K562 (cell line): ENCODE measurements at regions not wholly inside any gene's neighbourhood (a gene's known extent, or its start where the extent isn't known, plus 50 kb on each side); places are given as distances from the start of the nearest gene placed in this dataset.

Experiments used
- ATAC-seq: fragments of 200-7000 bp; cut with Tn5 transposase; 3 replicates; pipeline ENCODE4 v1.9.1; 2020; ENCODE audit warnings: moderate library complexity
- BruUV-seq: library from RNA; stranded (reverse); fragments of 400-500 nt; replicated peaks from 2 replicates; lab custom pipeline; 2021; lab: Mats Ljungman, UMichigan
- CTCF ChIA-PET: fragments of 300-600 bp; formaldehyde crosslinking; extraction: SDS; loops from one replicate; lab custom pipeline; 2021; ENCODE audit warnings: low intra/inter-chr PET ratio; lab: Yijun Ruan, JAX
- POLR2A ChIA-PET: fragments of 300-600, 350-650 bp; sonication (Branson Sonifier 250); formaldehyde crosslinking; extraction: SDS; loops from one replicate; lab custom pipeline; 2021; ENCODE audit warnings: antibody characterized with exemption, inconsistent platforms; lab: Yijun Ruan, JAX
- DNase-seq, 4 experiments: peaks; one replicate each; pipeline versions ENCODE4 v3.0.0 to v3.0.0-alpha.2; 2011 to 2018; ENCODE audit warnings: low spot score in 3 of 4, mixed read lengths in 3 of 4; ENCODE audit errors: extremely low read depth in 1 of 4
- FAIRE-seq: peaks from 2 replicates; lab custom pipeline; 2011; peaks lifted over from hg19 to GRCh38; lab: Jason Lieb, UNC
- H2AFZ ChIP-seq: 2 replicates; pipeline ENCODE4 v1.6.0; 2011; ENCODE audit warnings: low read depth, low read length, control low read depth, inconsistent platforms
- H3K27ac ChIP-seq: fragments of 200-600 bp; 3 replicates; pipeline ENCODE4 v1.8.0; 2011; ENCODE audit warnings: low read depth, mild to moderate bottlenecking, control low read depth, inconsistent platforms, low read length, moderate library complexity, mixed read lengths; ENCODE audit errors: extremely low read depth
- H3K27me3 ChIP-seq, 2 experiments: fragments of 300-600 bp in 1 of 2; 2 replicates in 1 of 2; 3 replicates in 1 of 2; pipeline versions ENCODE4 v1.6.0 to v1.8.0; 2011; ENCODE audit warnings: inconsistent platforms in 2 of 2, low read length in 2 of 2, mild to moderate bottlenecking in 1 of 2, mixed read lengths in 1 of 2, moderate library complexity in 1 of 2; ENCODE audit not compliant: control insufficient read depth in 2 of 2, insufficient read depth in 2 of 2
- H3K36me3 ChIP-seq: fragments of 300-600 bp; 3 replicates; pipeline ENCODE4 v1.8.0; 2011; ENCODE audit warnings: mild to moderate bottlenecking, low read length, inconsistent platforms; ENCODE audit not compliant: control insufficient read depth, insufficient read depth
- H3K4me1 ChIP-seq, 2 experiments: fragments of 200-600 bp in 1 of 2; replicated peaks in 1 of 2; 2 replicates in 1 of 2; 3 replicates in 1 of 2; pipeline versions ENCODE4 v1.5.1 to v1.8.0; 2011; ENCODE audit warnings: inconsistent platforms in 2 of 2, low read length in 2 of 2, mild to moderate bottlenecking in 1 of 2, mixed read lengths in 1 of 2, moderate library complexity in 1 of 2; ENCODE audit not compliant: control insufficient read depth in 2 of 2, insufficient read depth in 2 of 2
- H3K4me2 ChIP-seq: 2 replicates; pipeline ENCODE4 v1.6.1; 2011; ENCODE audit warnings: low read length, control low read depth, inconsistent platforms, mixed read lengths; ENCODE audit not compliant: insufficient read depth
- H3K4me3 ChIP-seq: fragments of 200-600 bp; sonication (generic), shearing (Covaris generic); 2 replicates; pipeline ENCODE4 v1.5.1; 2016; ENCODE audit warnings: control low read depth, inconsistent platforms
- H3K79me2 ChIP-seq: fragments of 200-600 bp; 3 replicates; pipeline ENCODE4 v1.8.0; 2011; ENCODE audit warnings: low read length, inconsistent platforms; ENCODE audit not compliant: control insufficient read depth, insufficient read depth
- H3K9ac ChIP-seq, 2 experiments: 2 replicates each; pipeline versions ENCODE4 v1.6.0 to v1.6.1; 2011; ENCODE audit warnings: low read depth in 2 of 2, low read length in 2 of 2, control low read depth in 1 of 2, inconsistent platforms in 1 of 2, mild to moderate bottlenecking in 1 of 2, mixed read lengths in 1 of 2; ENCODE audit not compliant: insufficient read depth in 1 of 2
- H3K9me1 ChIP-seq: one replicate; pipeline ENCODE4 v1.6.0; 2011; ENCODE audit warnings: inconsistent platforms, mild to moderate bottlenecking, low read length, moderate library complexity; ENCODE audit not compliant: control insufficient read depth, insufficient read depth
- H3K9me3 ChIP-seq: replicated peaks from 2 replicates; pipeline ENCODE4 v1.5.1; 2011; ENCODE audit warnings: low read depth, low read length, inconsistent platforms; ENCODE audit not compliant: control insufficient read depth, insufficient read depth
- H4K20me1 ChIP-seq: replicated peaks from 2 replicates; pipeline ENCODE4 v1.6.1; 2011; ENCODE audit warnings: low read length, inconsistent platforms, mixed read lengths; ENCODE audit not compliant: control insufficient read depth, insufficient read depth
- C11orf30 ChIP-seq: fragments of 450-650 bp; IDR thresholded peaks from 2 replicates; pipeline ENCODE4 v1.6.1; 2016; ENCODE audit warnings: low read depth, mild to moderate bottlenecking
- CBFA2T3 ChIP-seq: fragments of 450-650 bp; IDR thresholded peaks from 2 replicates; pipeline ENCODE4 v1.6.1; 2017
- CCAR2 ChIP-seq: fragments of 200-400 bp; formaldehyde crosslinking; IDR thresholded peaks from 2 replicates; pipeline ENCODE4 v1.6.1; 2017; ENCODE audit warnings: mild to moderate bottlenecking, low read depth, low read length
- CTBP1 ChIP-seq: fragments of 450-650 bp; IDR thresholded peaks from 2 replicates; pipeline ENCODE4 v1.6.1; 2016; ENCODE audit warnings: borderline replicate concordance
- ESRRB ChIP-seq: fragments of 250-450 bp; sonication (Bioruptor Pico); IDR thresholded peaks from 2 replicates; pipeline ENCODE4 v1.5.0; 2020; ENCODE audit warnings: mild to moderate bottlenecking, moderate library complexity, borderline replicate concordance
- GATAD2B ChIP-seq: fragments of 450-650 bp; IDR thresholded peaks from 2 replicates; pipeline ENCODE4 v1.6.1; 2017; ENCODE audit warnings: mild to moderate bottlenecking, borderline replicate concordance
- IRF2 ChIP-seq: sonication (generic); formaldehyde crosslinking; IDR thresholded peaks from 2 replicates; pipeline ENCODE4 v1.8.1; 2022; ENCODE audit warnings: mild to moderate bottlenecking, missing genetic modification reagents
- KHSRP ChIP-seq: fragments of 450-650 bp; IDR thresholded peaks from 2 replicates; pipeline ENCODE4 v1.6.1; 2017
- KLF10 ChIP-seq: fragments of 250-450 bp; sonication (Bioruptor Pico); IDR thresholded peaks from 2 replicates; pipeline ENCODE4 v1.6.1; 2021; ENCODE audit warnings: matching md5 sums
- NCOA4 ChIP-seq: fragments of 450-650 bp; IDR thresholded peaks from 2 replicates; pipeline ENCODE4 v1.6.1; 2018; ENCODE audit warnings: mild to moderate bottlenecking; ENCODE audit not compliant: partially characterized antibody
- RBBP5 ChIP-seq: fragments of 200-600 bp; sonication (generic); IDR thresholded peaks from 2 replicates; pipeline ENCODE4 v1.6.1; 2012; ENCODE audit warnings: borderline replicate concordance, mild to moderate bottlenecking, low read length, control low read depth, inconsistent platforms; ENCODE audit not compliant: insufficient read depth, poor library complexity, severe bottlenecking
- RBM39 ChIP-seq: fragments of 200-400 bp; formaldehyde crosslinking; optimal IDR thresholded peaks from 2 replicates; pipeline ENCODE3; 2018; ENCODE audit warnings: low read depth, low read length
- SMARCA5 ChIP-seq: fragments of 450-650 bp; IDR thresholded peaks from 2 replicates; pipeline ENCODE4 v1.6.1; 2016
- TGIF2 ChIP-seq: sonication (generic); formaldehyde crosslinking; IDR thresholded peaks from 2 replicates; pipeline ENCODE4 v1.8.1; 2022; ENCODE audit warnings: mild to moderate bottlenecking, missing genetic modification reagents, moderate library complexity
- USF2 ChIP-seq: sonication (generic); formaldehyde crosslinking; IDR thresholded peaks from 2 replicates; pipeline ENCODE4 v1.5.0; 2020; ENCODE audit warnings: missing genetic modification reagents
- ZBTB7A ChIP-seq: IDR thresholded peaks from 2 replicates; pipeline ENCODE4 v1.6.1; 2011; ENCODE audit warnings: low read depth, mild to moderate bottlenecking, low read length, moderate library complexity, borderline replicate concordance; ENCODE audit not compliant: control insufficient read depth
- ZFP91 ChIP-seq: sonication (generic); formaldehyde crosslinking; IDR thresholded peaks from 2 replicates; pipeline ENCODE4 v1.8.0; 2022; ENCODE audit warnings: mild to moderate bottlenecking, missing genetic modification reagents
- WGBS: fragments of 100-300 bp; shearing (Covaris generic); methylation state at CpG from one replicate; pipeline ENCODE4 v1.1.6; 2016; ENCODE audit warnings: low coverage, mixed read lengths; ENCODE audit not compliant: insufficient coverage; ENCODE audit errors: missing lambda C conversion rate; 5-methylcytosine and 5-hydroxymethylcytosine counted together
- in situ Hi-C: fragments of 300-500 bp; cut with MboI; formaldehyde crosslinking; loops from 4 replicates; pipeline ENCODE4 v1.15.0; 2018; ENCODE audit warnings: inconsistent platforms, mixed read lengths
- intact Hi-C: fragments of 100-400 bp; cut with micrococcal nuclease; formaldehyde crosslinking; loops from 2 replicates; pipeline ENCODE4 v1.14.2; 2022
- TF ChIP-seq, protein P1 (sequence below): fragments of 450-650 bp; conservative IDR thresholded peaks from 2 replicates; pipeline ENCODE4 v1.6.1; 2016; ENCODE audit warnings: missing genetic modification characterization, low read depth, mild to moderate bottlenecking, control low read depth, missing compliant biosample characterization

DNA sequence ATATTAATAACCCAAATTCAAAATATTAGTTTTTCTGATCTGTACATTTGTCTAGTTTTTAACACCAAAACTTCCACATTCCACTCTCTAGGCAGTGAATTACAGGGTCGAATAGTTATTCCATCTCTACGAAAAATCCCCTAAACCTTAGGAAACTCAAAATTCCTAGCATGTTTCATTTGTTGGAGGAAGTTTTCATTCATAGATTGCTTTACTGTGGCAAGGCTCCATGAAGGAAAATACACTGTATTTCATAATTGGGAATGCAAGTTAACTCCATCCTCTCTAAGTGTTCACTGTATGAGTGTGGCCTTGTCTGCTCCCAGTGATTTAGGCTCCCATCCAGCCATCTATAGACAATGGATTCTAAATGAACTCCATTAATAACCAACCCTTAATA is 296.1 kb downstream of the TENT5A start:
- H3K27ac ChIP-seq: no peak overlapping the region
- no peaks in the 10 kb centered on the region for H3K36me3 ChIP-seq
- H3K79me2 ChIP-seq: no peaks in the 10 kb centered on the region
- no peaks in the 10 kb centered on the region for H4K20me1 ChIP-seq
- DNase-seq (no peak), ATAC-seq (no peak), FAIRE-seq (no peak)
- no peaks in the 10 kb centered on the region for H3K27me3 ChIP-seq
- CTCF ChIA-PET: no interaction called here
- no peak overlapping the region for H3K4me3 ChIP-seq
- WGBS: 0% methylated on average over 2 of the region's 2 CpGs
- no peak overlapping the region for H3K4me2 ChIP-seq
- BruUV-seq: no TSS peak
- TF ChIP-seq, protein P1, sequence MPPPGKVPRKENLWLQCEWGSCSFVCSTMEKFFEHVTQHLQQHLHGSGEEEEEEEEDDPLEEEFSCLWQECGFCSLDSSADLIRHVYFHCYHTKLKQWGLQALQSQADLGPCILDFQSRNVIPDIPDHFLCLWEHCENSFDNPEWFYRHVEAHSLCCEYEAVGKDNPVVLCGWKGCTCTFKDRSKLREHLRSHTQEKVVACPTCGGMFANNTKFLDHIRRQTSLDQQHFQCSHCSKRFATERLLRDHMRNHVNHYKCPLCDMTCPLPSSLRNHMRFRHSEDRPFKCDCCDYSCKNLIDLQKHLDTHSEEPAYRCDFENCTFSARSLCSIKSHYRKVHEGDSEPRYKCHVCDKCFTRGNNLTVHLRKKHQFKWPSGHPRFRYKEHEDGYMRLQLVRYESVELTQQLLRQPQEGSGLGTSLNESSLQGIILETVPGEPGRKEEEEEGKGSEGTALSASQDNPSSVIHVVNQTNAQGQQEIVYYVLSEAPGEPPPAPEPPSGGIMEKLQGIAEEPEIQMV: no peak
- TF ChIP-seq KHSRP: no peak
- TF ChIP-seq IRF2 (CRISPR knock-in tag): no peak
- TF ChIP-seq C11orf30: no peak
- TF ChIP-seq CCAR2: no peak
- no peak for TF ChIP-seq ESRRB (CRISPR knock-in tag)
- no peak for TF ChIP-seq CTBP1
- no peak for TF ChIP-seq ZBTB7A
- no peak for TF ChIP-seq SMARCA5
- TF ChIP-seq RBM39: no peak
- TF ChIP-seq TGIF2: no peak
- TF ChIP-seq KLF10: no peak
- no peak for TF ChIP-seq NCOA4
- no peak for TF ChIP-seq RBBP5
- no peak for TF ChIP-seq GATAD2B
- TF ChIP-seq CBFA2T3: no peak
- no peak for TF ChIP-seq ZFP91
- TF ChIP-seq USF2 (CRISPR knock-in tag): no peak
- no peak overlapping the region for H3K9ac ChIP-seq
- POLR2A ChIA-PET: no interaction called here
- intact Hi-C loops (no loop called here), in situ Hi-C loops (no loop called here)
- H3K9me1 ChIP-seq: no peaks in the 10 kb centered on the region
- no peak overlapping the region for H2AFZ ChIP-seq
- no peaks in the 10 kb centered on the region for H3K4me1 ChIP-seq
- no peaks in the 10 kb centered on the region for H3K9me3 ChIP-seq
